ENCODE measurements at regions not wholly inside any gene's neighbourhood (a gene's known extent, or its start where the extent isn't known, plus 50 kb on each side); places are given as distances from the start of the nearest gene placed in this dataset.
"Not testable (repeated sequence)": the region's sequence is repeated elsewhere in the genome, so short reads cannot be mapped to it uniquely, and the experiment has no call there.

DNA sequence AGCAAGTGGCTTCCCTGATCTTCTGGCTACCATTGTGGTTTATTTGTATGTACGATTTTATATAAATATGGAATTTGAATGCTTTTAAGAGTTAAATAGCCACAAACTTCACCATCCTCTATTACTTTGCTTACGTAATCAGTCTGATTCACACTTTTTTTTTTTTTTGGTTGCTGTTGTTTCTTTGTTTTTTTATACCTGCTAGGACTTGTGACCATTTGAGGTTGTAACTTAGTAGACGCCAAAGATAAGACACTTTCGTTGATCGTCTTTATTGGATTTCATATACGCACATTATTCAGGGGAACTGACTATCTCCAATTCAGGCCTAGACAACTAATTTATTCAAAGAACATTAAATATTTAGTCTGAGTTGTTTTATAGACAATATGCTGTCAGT is 559.0 kb downstream of the CBLN4 start:
- Histone ChIP-seq H3K4me1 (ENCODE audit: insufficient read depth, insufficient read length) (no peaks in the 10 kb centered on the region), H3K27me3 (ENCODE audit: insufficient read depth, insufficient read length) (no peaks in the 10 kb centered on the region), H3K9ac (ENCODE audit: insufficient read length, low read depth) (no peak overlapping the region), H3K4me3 (ENCODE audit: insufficient read length, low read depth) (no peak overlapping the region), H3K9me3 (ENCODE audit: insufficient read depth, low read length) (no peaks in the 10 kb centered on the region), H3K36me3 (ENCODE audit: insufficient read depth, insufficient read length, low read length) (no peaks in the 10 kb centered on the region)
- no peak for TF ChIP-seq YY1 (IDR thresholded peaks at IDR 0.05; ENCODE audit: insufficient read depth, insufficient read length)
- no peak for TF ChIP-seq ZNF274 (IDR thresholded peaks at IDR 0.05; ENCODE audit: low read depth, low read length)
- TF ChIP-seq SUZ12 (IDR thresholded peaks at IDR 0.05; ENCODE audit: extremely low read depth, insufficient read depth, insufficient read length) = no peak
- no peak for DNase-seq (ENCODE audit: low read depth, low spot score)

DNA sequence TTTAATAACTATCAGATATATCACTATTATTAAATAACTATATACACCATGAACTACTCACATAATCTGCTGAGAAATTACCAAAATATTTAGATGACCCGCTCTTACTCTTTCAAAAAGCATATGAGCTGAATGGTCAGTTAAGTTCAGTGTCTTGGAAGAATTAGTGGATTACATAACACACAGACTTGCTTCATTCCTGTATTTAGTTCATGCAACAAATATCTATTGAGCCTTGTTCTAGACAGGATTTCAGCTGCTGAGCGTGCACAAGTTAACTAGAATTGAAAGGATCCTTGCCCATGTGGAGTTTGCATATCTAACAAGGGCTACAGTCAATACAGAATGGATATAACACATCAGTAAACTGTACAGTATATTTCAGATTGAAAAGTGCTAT is 566.2 kb downstream of the CBLN4 start:
- H3K4me3 ChIP-seq (ENCODE audit: insufficient read length, low read depth) = no peak overlapping the region
- no peaks in the 10 kb centered on the region for H3K27me3 ChIP-seq (ENCODE audit: insufficient read depth, insufficient read length)
- H3K9ac ChIP-seq (ENCODE audit: insufficient read length, low read depth) = no peak overlapping the region
- no peaks in the 10 kb centered on the region for H3K36me3 ChIP-seq (ENCODE audit: insufficient read depth, insufficient read length, low read length)
- no peaks in the 10 kb centered on the region for H3K9me3 ChIP-seq (ENCODE audit: insufficient read depth, low read length)
- H3K4me1 ChIP-seq (ENCODE audit: insufficient read depth, insufficient read length) = no peaks in the 10 kb centered on the region
- TF ChIP-seq ZNF274 (IDR thresholded peaks at IDR 0.05; ENCODE audit: low read depth, low read length) (no peak), SUZ12 (IDR thresholded peaks at IDR 0.05; ENCODE audit: extremely low read depth, insufficient read depth, insufficient read length) (no peak), YY1 (IDR thresholded peaks at IDR 0.05; ENCODE audit: insufficient read depth, insufficient read length) (no peak)
- DNase-seq (ENCODE audit: low read depth, low spot score) = no peak

GRCh38 chr20:55437798-55438415 is 567.4 kb downstream of the CBLN4 start:
- no peak overlapping the region for H3K4me3 ChIP-seq (ENCODE audit: insufficient read length, low read depth)
- TF ChIP-seq ZNF274 (IDR thresholded peaks at IDR 0.05; ENCODE audit: low read depth, low read length) (no peak), YY1 (IDR thresholded peaks at IDR 0.05; ENCODE audit: insufficient read depth, insufficient read length) (no peak), SUZ12 (IDR thresholded peaks at IDR 0.05; ENCODE audit: extremely low read depth, insufficient read depth, insufficient read length) (no peak)
- H3K36me3 ChIP-seq (ENCODE audit: insufficient read depth, insufficient read length, low read length) = no peaks in the 10 kb centered on the region

GRCh38 chr20:55424968-55425367 is 580.4 kb downstream of the CBLN4 start:
- H3K4me3 ChIP-seq (ENCODE audit: insufficient read length, low read depth) = no peak overlapping the region
- no peak overlapping the region for H3K9ac ChIP-seq (ENCODE audit: insufficient read length, low read depth)
- no peaks in the 10 kb centered on the region for H3K27me3 ChIP-seq (ENCODE audit: insufficient read depth, insufficient read length)
- DNase-seq (ENCODE audit: low read depth, low spot score) = no peak
- no peaks in the 10 kb centered on the region for H3K36me3 ChIP-seq (ENCODE audit: insufficient read depth, insufficient read length, low read length)
- TF ChIP-seq YY1 (IDR thresholded peaks at IDR 0.05; ENCODE audit: insufficient read depth, insufficient read length) = no peak
- TF ChIP-seq ZNF274 (IDR thresholded peaks at IDR 0.05; ENCODE audit: low read depth, low read length) = no peak
- TF ChIP-seq SUZ12 (IDR thresholded peaks at IDR 0.05; ENCODE audit: extremely low read depth, insufficient read depth, insufficient read length) = no peak
- no peaks in the 10 kb centered on the region for H3K9me3 ChIP-seq (ENCODE audit: insufficient read depth, low read length)
- H3K4me1 ChIP-seq (ENCODE audit: insufficient read depth, insufficient read length) = no peaks in the 10 kb centered on the region

More at GRCh38 chr20:55437798-55438415, 567.4 kb downstream of the CBLN4 start:
- no peak for DNase-seq (ENCODE audit: low read depth, low spot score)
- Histone ChIP-seq H3K9me3 (ENCODE audit: insufficient read depth, low read length) (no peaks in the 10 kb centered on the region), H3K27me3 (ENCODE audit: insufficient read depth, insufficient read length) (no peaks in the 10 kb centered on the region), H3K4me1 (ENCODE audit: insufficient read depth, insufficient read length) (no peaks in the 10 kb centered on the region), H3K9ac (ENCODE audit: insufficient read length, low read depth) (no peak overlapping the region)

GRCh38 chr20:55424476-55424875 is 580.8 kb downstream of the CBLN4 start:
- no peaks in the 10 kb centered on the region for H3K4me1 ChIP-seq (ENCODE audit: insufficient read depth, insufficient read length)
- no peaks in the 10 kb centered on the region for H3K27me3 ChIP-seq (ENCODE audit: insufficient read depth, insufficient read length)
- no peak overlapping the region for H3K4me3 ChIP-seq (ENCODE audit: insufficient read length, low read depth)
- no peak for TF ChIP-seq SUZ12 (IDR thresholded peaks at IDR 0.05; ENCODE audit: extremely low read depth, insufficient read depth, insufficient read length)
- TF ChIP-seq YY1 (IDR thresholded peaks at IDR 0.05; ENCODE audit: insufficient read depth, insufficient read length) = no peak
- no peak for TF ChIP-seq ZNF274 (IDR thresholded peaks at IDR 0.05; ENCODE audit: low read depth, low read length)
- H3K9ac ChIP-seq (ENCODE audit: insufficient read length, low read depth) = no peak overlapping the region
- no peak for DNase-seq (ENCODE audit: low read depth, low spot score)
- H3K9me3 ChIP-seq (ENCODE audit: insufficient read depth, low read length) = no peaks in the 10 kb centered on the region
- H3K36me3 ChIP-seq (ENCODE audit: insufficient read depth, insufficient read length, low read length) = no peaks in the 10 kb centered on the region

DNA sequence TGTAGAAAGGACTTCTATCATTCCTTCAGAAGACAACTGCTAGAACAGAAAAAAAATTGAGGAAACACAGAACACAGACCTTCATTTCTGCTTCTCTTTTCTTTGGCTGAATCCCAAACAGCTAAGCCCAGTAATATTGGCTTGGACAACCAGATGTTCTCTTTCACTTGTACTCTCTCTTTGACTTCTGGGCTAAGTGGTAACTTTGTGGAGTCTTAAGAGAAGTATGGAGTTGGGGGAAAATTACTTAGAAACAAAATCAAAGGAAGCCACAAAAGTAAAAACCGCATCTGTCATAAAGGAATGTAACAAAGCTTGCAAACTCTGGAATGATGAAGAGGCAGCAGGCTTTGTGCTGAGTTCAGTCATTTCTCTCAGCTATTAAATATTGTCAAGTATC is 587.5 kb downstream of the CBLN4 start:
- Histone ChIP-seq H3K9me3 (ENCODE audit: insufficient read depth, low read length) (no peaks in the 10 kb centered on the region), H3K4me1 (ENCODE audit: insufficient read depth, insufficient read length) (no peaks in the 10 kb centered on the region), H3K27me3 (ENCODE audit: insufficient read depth, insufficient read length) (no peaks in the 10 kb centered on the region), H3K4me3 (ENCODE audit: insufficient read length, low read depth) (no peak overlapping the region), H3K36me3 (ENCODE audit: insufficient read depth, insufficient read length, low read length) (no peaks in the 10 kb centered on the region), H3K9ac (ENCODE audit: insufficient read length, low read depth) (no peak overlapping the region)
- TF ChIP-seq ZNF274 (IDR thresholded peaks at IDR 0.05; ENCODE audit: low read depth, low read length) (no peak), SUZ12 (IDR thresholded peaks at IDR 0.05; ENCODE audit: extremely low read depth, insufficient read depth, insufficient read length) (no peak), YY1 (IDR thresholded peaks at IDR 0.05; ENCODE audit: insufficient read depth, insufficient read length) (no peak)
- DNase-seq (ENCODE audit: low read depth, low spot score) = no peak

DNA sequence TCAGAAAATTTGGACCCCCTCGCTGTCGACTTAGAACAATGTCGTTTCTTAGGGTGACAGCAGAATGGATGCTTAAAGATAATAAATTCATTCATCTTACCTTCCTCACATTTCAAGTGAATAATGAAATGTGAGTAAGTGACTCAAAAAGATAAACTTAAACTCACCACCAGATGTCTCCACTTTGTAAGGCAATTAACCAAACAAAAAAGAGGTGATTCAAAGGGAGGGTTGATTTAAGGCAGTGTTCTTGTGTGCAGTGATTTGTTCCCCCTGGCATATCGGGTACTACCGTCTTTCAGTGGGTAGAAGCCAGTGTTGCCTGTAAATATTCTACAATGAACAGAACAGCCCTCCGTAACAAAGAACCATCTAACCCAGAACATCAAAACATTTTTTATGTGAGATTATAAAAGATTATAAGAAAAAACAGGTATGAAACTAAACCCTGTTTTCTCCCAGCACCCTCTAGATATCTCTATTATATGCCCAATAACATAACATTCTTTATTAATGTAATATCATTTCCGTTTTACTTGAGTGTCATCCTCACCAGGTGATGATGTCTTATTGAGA is 589.7 kb downstream of the CBLN4 start:
- no peak for TF ChIP-seq YY1 (IDR thresholded peaks at IDR 0.05; ENCODE audit: insufficient read depth, insufficient read length)
- no peak for TF ChIP-seq SUZ12 (IDR thresholded peaks at IDR 0.05; ENCODE audit: extremely low read depth, insufficient read depth, insufficient read length)
- no peak for TF ChIP-seq ZNF274 (IDR thresholded peaks at IDR 0.05; ENCODE audit: low read depth, low read length)
- H3K27me3 ChIP-seq (ENCODE audit: insufficient read depth, insufficient read length) = no peaks in the 10 kb centered on the region
- H3K4me1 ChIP-seq (ENCODE audit: insufficient read depth, insufficient read length) = no peaks in the 10 kb centered on the region
- peak; percentile 25 for DNase-seq (ENCODE audit: low read depth, low spot score)
- H3K9ac ChIP-seq (ENCODE audit: insufficient read length, low read depth) = no peak overlapping the region
- H3K9me3 ChIP-seq (ENCODE audit: insufficient read depth, low read length) = no peaks in the 10 kb centered on the region
- H3K36me3 ChIP-seq (ENCODE audit: insufficient read depth, insufficient read length, low read length) = no peaks in the 10 kb centered on the region
- no peak overlapping the region for H3K4me3 ChIP-seq (ENCODE audit: insufficient read length, low read depth)

GRCh38 chr20:55412508-55412907 is 592.8 kb downstream of the CBLN4 start:
- H3K36me3 ChIP-seq (ENCODE audit: insufficient read depth, insufficient read length, low read length); H3K4me3 ChIP-seq (ENCODE audit: insufficient read length, low read depth); H3K27me3 ChIP-seq (ENCODE audit: insufficient read depth, insufficient read length); H3K4me1 ChIP-seq (ENCODE audit: insufficient read depth, insufficient read length); DNase-seq (ENCODE audit: low read depth, low spot score); H3K9me3 ChIP-seq (ENCODE audit: insufficient read depth, low read length); H3K9ac ChIP-seq (ENCODE audit: insufficient read length, low read depth): not testable (repeated sequence)
